ENCODE measurements at regions not wholly inside any gene's neighbourhood (a gene's known extent, or its start where the extent isn't known, plus 50 kb on each side); places are given as distances from the start of the nearest gene placed in this dataset.
"Not testable (repeated sequence)": the region's sequence is repeated elsewhere in the genome, so short reads cannot be mapped to it uniquely, and the experiment has no call there.

- H3K9me3 ChIP-seq (ENCODE audit: control insufficient read depth in 4 of 4, insufficient read depth in 3 of 4, low read length in 3 of 4): no peaks in the 10 kb centered on the region
- DNase-seq (no peak), ATAC-seq (ENCODE audit: insufficient read depth, low FRiP score) (no peak)
- WGBS, 2 donors: 75 to 83% methylated on average over 6 of the region's 6 CpGs
- no peak overlapping the region for H3K27ac ChIP-seq (ENCODE audit: low read depth in 1 of 2, low read length in 1 of 2)
- H3K36me3 ChIP-seq (ENCODE audit: control insufficient read depth in 4 of 4, insufficient read depth in 4 of 4, low read length in 4 of 4): no peaks in the 10 kb centered on the region
- H3K4me3 ChIP-seq: no peak overlapping the region
- TF ChIP-seq CTCF (IDR thresholded peaks at IDR 0.05; ENCODE audit: control extremely low read depth, extremely low read depth): no peak
- peaks cover 0 to 10% (median under 1%) of the 10 kb centered on the region in 5 donors for H3K4me1 ChIP-seq (ENCODE audit: control insufficient read depth in 5 of 5, insufficient read depth in 5 of 5, low read length in 5 of 5)
- no peak overlapping the region for H3K9ac ChIP-seq (ENCODE audit: insufficient read depth in 1 of 2, low read length in 2 of 2)
- no peaks in the 10 kb centered on the region for H3K27me3 ChIP-seq (ENCODE audit: control insufficient read depth in 3 of 3, insufficient read depth in 3 of 3, low read length in 2 of 3)
These were observed 316.4 kb upstream of the RND3 start for GRCh38 chr2:150803689-150804398.

- no peak for TF ChIP-seq CTCF (IDR thresholded peaks at IDR 0.05; ENCODE audit: control extremely low read depth, extremely low read depth)
- Histone ChIP-seq H3K27ac (ENCODE audit: low read depth in 1 of 2, low read length in 1 of 2) (no peak overlapping the region), H3K36me3 (ENCODE audit: control insufficient read depth in 4 of 4, insufficient read depth in 4 of 4, low read length in 4 of 4) (no peaks in the 10 kb centered on the region), H3K9me3 (ENCODE audit: control insufficient read depth in 4 of 4, insufficient read depth in 3 of 4, low read length in 3 of 4) (no peaks in the 10 kb centered on the region), H3K9ac (ENCODE audit: insufficient read depth in 1 of 2, low read length in 2 of 2) (no peak overlapping the region), H3K4me1 (ENCODE audit: control insufficient read depth in 5 of 5, insufficient read depth in 5 of 5, low read length in 5 of 5) (peaks cover 0 to 9% (median 0%) of the 10 kb centered on the region in 5 donors), H3K4me3 (no peak overlapping the region), H3K27me3 (ENCODE audit: control insufficient read depth in 3 of 3, insufficient read depth in 3 of 3, low read length in 2 of 3) (no peaks in the 10 kb centered on the region)
- WGBS, 2 donors: 90 to 93% methylated on average over 1 of the region's 1 CpG
- no peak for ATAC-seq (ENCODE audit: insufficient read depth, low FRiP score)
- no peak for DNase-seq
These were observed 315.2 kb upstream of the RND3 start for GRCh38 chr2:150802635-150803034.

GRCh38 chr2:150796236-150796635, 308.8 kb upstream of the RND3 start:
- not testable (repeated sequence) for ATAC-seq (ENCODE audit: insufficient read depth, low FRiP score); H3K4me3 ChIP-seq; H3K27ac ChIP-seq (ENCODE audit: low read depth in 1 of 2, low read length in 1 of 2); H3K9ac ChIP-seq (ENCODE audit: insufficient read depth in 1 of 2, low read length in 2 of 2); H3K36me3 ChIP-seq (ENCODE audit: control insufficient read depth in 4 of 4, insufficient read depth in 4 of 4, low read length in 4 of 4); H3K4me1 ChIP-seq (ENCODE audit: control insufficient read depth in 5 of 5, insufficient read depth in 5 of 5, low read length in 5 of 5); H3K9me3 ChIP-seq (ENCODE audit: control insufficient read depth in 4 of 4, insufficient read depth in 3 of 4, low read length in 3 of 4); H3K27me3 ChIP-seq (ENCODE audit: control insufficient read depth in 3 of 3, insufficient read depth in 3 of 3, low read length in 2 of 3); DNase-seq
- 76 to 77% methylated on average over 3 of the region's 3 CpGs for WGBS, 2 donors

- DNase-seq (no peak), ATAC-seq (ENCODE audit: insufficient read depth, low FRiP score) (no peak)
- WGBS, 2 donors: 87 to 96% methylated on average over 3 of the region's 3 CpGs
- Histone ChIP-seq H3K4me3 (no peak overlapping the region), H3K9me3 (ENCODE audit: control insufficient read depth in 4 of 4, insufficient read depth in 3 of 4, low read length in 3 of 4) (peaks cover 0 to 11% (median 3%) of the 10 kb centered on the region in 4 donors), H3K27me3 (ENCODE audit: control insufficient read depth in 3 of 3, insufficient read depth in 3 of 3, low read length in 2 of 3) (no peaks in the 10 kb centered on the region), H3K36me3 (ENCODE audit: control insufficient read depth in 4 of 4, insufficient read depth in 4 of 4, low read length in 4 of 4) (no peaks in the 10 kb centered on the region), H3K27ac (ENCODE audit: low read depth in 1 of 2, low read length in 1 of 2) (no peak overlapping the region), H3K9ac (ENCODE audit: insufficient read depth in 1 of 2, low read length in 2 of 2) (no peak overlapping the region), H3K4me1 (ENCODE audit: control insufficient read depth in 5 of 5, insufficient read depth in 5 of 5, low read length in 5 of 5) (peaks cover 0 to 2% (median 0%) of the 10 kb centered on the region in 5 donors)
- TF ChIP-seq CTCF (IDR thresholded peaks at IDR 0.05; ENCODE audit: control extremely low read depth, extremely low read depth): no peak
These were observed 305.4 kb upstream of the RND3 start for GRCh38 chr2:150792780-150793300.

Measured in lung (tissue), 11 donors.